Mesothelial cell of epicardium (in vitro differentiated cells): ENCODE measurements at regions not wholly inside any gene's neighbourhood (a gene's known extent, or its start where the extent isn't known, plus 50 kb on each side); places are given as distances from the start of the nearest gene placed in this dataset.

Experiments
- DNase-seq, 2 experiments: peaks; one replicate each; pipeline ENCODE4 v3.0.0; 2021; ENCODE audit warnings: low spot score in 2 of 2; ENCODE audit not compliant: unreplicated experiment in 2 of 2
- H3K27ac Mint-ChIP-seq: 2 replicates; pipeline ENCODE4 v1.8.0; 2021; ENCODE audit warnings: mixed read lengths
- H3K27me3 Mint-ChIP-seq: 2 replicates; pipeline ENCODE4 v1.8.0; 2021; ENCODE audit warnings: low read depth, mixed read lengths
- H3K36me3 Mint-ChIP-seq: 2 replicates; pipeline ENCODE4 v1.8.0; 2021; ENCODE audit warnings: mixed read lengths
- H3K4me1 Mint-ChIP-seq: 2 replicates; pipeline ENCODE4 v1.8.0; 2021; ENCODE audit warnings: mixed read lengths
- H3K4me3 Mint-ChIP-seq: 2 replicates; pipeline ENCODE4 v1.8.0; 2021; ENCODE audit warnings: mild to moderate bottlenecking, moderate library complexity, mixed read lengths
- H3K9me3 Mint-ChIP-seq: 2 replicates; pipeline ENCODE4 v1.8.0; 2021; ENCODE audit warnings: mixed read lengths
- TF ChIP-seq, protein P1 (sequence below): fragments of 200-600 bp; sonication (generic); IDR thresholded peaks from one replicate; pipeline ENCODE4 v1.5.0; 2021; ENCODE audit warnings: antibody characterized with exemption; ENCODE audit not compliant: unreplicated experiment

DNA sequence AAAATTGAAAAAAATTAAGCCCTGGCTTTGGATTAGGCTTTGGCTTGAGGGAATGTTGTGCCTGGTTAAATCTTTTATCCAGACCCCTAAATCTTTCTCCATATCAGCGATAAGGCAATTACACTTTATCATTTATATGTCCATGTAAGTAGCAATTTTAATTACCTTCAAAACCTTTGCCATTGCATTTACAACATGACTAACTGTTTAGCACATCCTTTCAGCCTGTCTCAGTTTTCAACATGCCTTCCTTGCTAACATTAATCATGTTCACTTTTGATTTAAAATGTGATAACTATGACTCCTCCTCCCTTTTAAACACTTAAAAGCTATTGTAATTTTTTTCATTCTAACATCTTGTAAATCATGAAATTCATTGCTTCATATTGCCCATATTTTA, 583.7 kb downstream of the SLITRK1 start:
- peaks cover 13% of the 10 kb centered on the region for H3K4me1 Mint-ChIP-seq
- H3K27me3 Mint-ChIP-seq, result no peaks in the 10 kb centered on the region
- H3K9me3 Mint-ChIP-seq, result peaks cover 14% of the 10 kb centered on the region
- H3K4me3 Mint-ChIP-seq, result no peak overlapping the region
- H3K36me3 Mint-ChIP-seq, result peaks cover 5% of the 10 kb centered on the region
- TF ChIP-seq, protein P1, sequence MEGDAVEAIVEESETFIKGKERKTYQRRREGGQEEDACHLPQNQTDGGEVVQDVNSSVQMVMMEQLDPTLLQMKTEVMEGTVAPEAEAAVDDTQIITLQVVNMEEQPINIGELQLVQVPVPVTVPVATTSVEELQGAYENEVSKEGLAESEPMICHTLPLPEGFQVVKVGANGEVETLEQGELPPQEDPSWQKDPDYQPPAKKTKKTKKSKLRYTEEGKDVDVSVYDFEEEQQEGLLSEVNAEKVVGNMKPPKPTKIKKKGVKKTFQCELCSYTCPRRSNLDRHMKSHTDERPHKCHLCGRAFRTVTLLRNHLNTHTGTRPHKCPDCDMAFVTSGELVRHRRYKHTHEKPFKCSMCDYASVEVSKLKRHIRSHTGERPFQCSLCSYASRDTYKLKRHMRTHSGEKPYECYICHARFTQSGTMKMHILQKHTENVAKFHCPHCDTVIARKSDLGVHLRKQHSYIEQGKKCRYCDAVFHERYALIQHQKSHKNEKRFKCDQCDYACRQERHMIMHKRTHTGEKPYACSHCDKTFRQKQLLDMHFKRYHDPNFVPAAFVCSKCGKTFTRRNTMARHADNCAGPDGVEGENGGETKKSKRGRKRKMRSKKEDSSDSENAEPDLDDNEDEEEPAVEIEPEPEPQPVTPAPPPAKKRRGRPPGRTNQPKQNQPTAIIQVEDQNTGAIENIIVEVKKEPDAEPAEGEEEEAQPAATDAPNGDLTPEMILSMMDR, result no peak
- no peak for DNase-seq
- H3K27ac Mint-ChIP-seq, result no peak overlapping the region

DNA sequence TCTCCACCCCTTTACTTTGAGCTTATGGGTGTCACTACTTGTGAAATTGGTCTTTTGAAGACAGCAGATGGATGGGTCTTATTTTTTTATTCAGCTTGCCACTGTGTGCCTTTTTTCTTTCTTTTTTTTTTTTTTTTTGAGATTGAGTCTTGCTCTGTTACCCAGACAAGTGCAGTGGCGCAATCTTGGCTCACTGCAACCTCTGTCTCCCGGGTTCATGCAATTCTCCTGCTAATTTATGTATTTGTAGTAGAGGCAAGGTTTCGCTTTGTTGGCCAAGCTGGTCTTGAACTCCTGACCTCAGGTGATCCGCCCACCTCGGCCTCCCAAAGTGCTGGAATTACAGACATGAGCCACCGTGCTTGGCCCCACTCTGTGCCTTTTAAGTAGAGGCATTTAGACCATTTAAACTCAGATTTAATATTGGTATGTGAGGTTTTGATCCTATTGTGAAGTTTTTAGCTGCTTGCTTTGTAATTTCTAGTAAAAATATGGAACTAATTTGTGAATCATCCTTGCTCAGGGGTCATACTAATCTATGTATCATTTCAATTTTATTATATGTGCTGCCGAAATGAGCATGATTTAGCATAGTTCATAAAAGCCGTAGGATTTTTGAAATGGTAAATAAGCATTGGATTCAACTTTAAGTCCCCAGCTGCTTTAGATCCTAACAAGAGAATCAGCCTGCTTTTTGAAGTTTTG, 584.5 kb downstream of the SLITRK1 start:
- TF ChIP-seq, protein P1, result no peak
- H3K4me1 Mint-ChIP-seq, result peaks cover 13% of the 10 kb centered on the region
- H3K27ac Mint-ChIP-seq, result no peak overlapping the region
- DNase-seq, result no peak
- no peaks in the 10 kb centered on the region for H3K27me3 Mint-ChIP-seq
- peaks cover 21% of the 10 kb centered on the region for H3K9me3 Mint-ChIP-seq
- peaks cover 5% of the 10 kb centered on the region for H3K36me3 Mint-ChIP-seq
- no peak overlapping the region for H3K4me3 Mint-ChIP-seq

DNA sequence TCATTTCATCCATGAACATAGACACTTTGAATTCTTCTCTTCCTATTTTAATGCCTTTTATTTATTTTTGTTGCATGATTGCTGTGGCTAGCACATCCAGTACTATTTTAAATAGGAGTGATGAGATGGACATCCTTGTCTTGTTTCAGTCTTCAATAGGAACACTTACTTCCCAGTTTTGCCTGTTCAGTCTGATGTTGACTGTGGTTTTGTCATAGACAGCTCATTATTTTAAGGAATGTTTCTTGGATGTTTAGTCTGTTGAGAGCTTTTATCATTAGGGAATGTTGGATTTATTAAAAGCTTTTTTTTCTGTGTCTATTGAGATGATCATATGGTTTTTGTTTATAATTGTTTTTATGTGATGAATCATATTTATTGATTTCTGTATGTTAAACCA, 586.6 kb downstream of the SLITRK1 start:
- Mint-ChIP-seq H3K27me3 (no peaks in the 10 kb centered on the region), H3K36me3 (peaks cover 5% of the 10 kb centered on the region), H3K27ac (no peak overlapping the region), H3K9me3 (peaks cover 21% of the 10 kb centered on the region), H3K4me3 (no peak overlapping the region), H3K4me1 (peaks cover 13% of the 10 kb centered on the region)
- TF ChIP-seq, protein P1, result no peak
- DNase-seq, result no peak

DNA sequence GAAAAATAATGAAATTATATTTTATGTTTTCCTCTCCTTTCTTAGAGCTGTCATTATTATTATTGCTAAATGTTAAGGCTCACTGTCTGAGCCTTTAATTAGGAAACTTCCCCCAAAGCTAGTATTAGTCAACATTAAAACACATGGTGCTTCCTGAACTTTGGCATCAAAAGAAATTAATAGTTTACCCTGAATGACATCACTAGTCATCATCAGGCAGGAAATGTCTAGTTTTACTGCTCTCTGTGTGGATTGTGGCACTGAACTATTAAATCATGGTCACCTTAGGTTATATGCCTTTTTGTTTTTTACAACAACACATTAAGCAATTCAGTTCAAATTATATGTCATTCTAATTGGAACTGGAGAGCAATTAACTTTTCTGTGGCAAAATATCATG, 595.5 kb downstream of the SLITRK1 start:
- Mint-ChIP-seq H3K9me3 (no peaks in the 10 kb centered on the region), H3K4me3 (no peak overlapping the region), H3K27me3 (no peaks in the 10 kb centered on the region), H3K4me1 (peaks cover 3% of the 10 kb centered on the region), H3K36me3 (no peaks in the 10 kb centered on the region), H3K27ac (no peak overlapping the region)
- no peak for DNase-seq
- TF ChIP-seq, protein P1, result no peak

DNA sequence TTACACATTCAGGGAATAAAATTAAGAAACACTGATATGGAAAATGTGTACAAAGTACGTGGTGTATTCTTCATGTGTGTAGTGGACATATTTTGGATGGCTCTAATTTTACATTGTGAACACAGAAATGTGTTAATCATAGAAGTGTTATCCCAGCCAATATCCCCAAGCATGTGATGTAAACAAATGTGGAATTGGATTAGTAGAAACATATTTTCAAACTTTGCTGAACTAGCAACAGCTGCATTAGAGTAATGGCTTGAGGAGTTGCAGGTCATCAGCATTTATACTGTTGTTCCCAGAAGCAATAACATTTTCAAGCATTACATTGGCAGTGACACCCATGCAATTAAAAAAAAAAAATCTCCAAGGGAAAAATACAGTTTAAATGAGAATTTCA, 600.6 kb downstream of the SLITRK1 start:
- peaks cover 2% of the 10 kb centered on the region for H3K36me3 Mint-ChIP-seq
- H3K27ac Mint-ChIP-seq, result no peak overlapping the region
- H3K9me3 Mint-ChIP-seq, result peaks cover 11% of the 10 kb centered on the region
- H3K4me1 Mint-ChIP-seq, result no peaks in the 10 kb centered on the region
- TF ChIP-seq, protein P1, result no peak
- no peaks in the 10 kb centered on the region for H3K27me3 Mint-ChIP-seq
- DNase-seq, result no peak
- H3K4me3 Mint-ChIP-seq, result no peak overlapping the region
